Astrocyte of the cerebellum (primary cell): ENCODE measurements at regions not wholly inside any gene's neighbourhood (a gene's known extent, or its start where the extent isn't known, plus 50 kb on each side); places are given as distances from the start of the nearest gene placed in this dataset.

ENCODE experiments used
- DNase-seq: peaks from one replicate; pipeline ENCODE4 v3.0.0-alpha.2; 2011; ENCODE audit warnings: low read depth
- H3K4me3 ChIP-seq: 2 replicates; pipeline ENCODE4 v1.5.1; 2011; ENCODE audit warnings: mild to moderate bottlenecking, low read depth, low read length, moderate library complexity
- in situ Hi-C: cut with HindIII; loops from 2 replicates; pipeline ENCODE4 v1.10.0; 2017; ENCODE audit warnings: low sequenced_read_pairs
- TF ChIP-seq, protein P1 (sequence below): IDR thresholded peaks from 2 replicates; pipeline ENCODE4 v1.5.1; 2012; ENCODE audit warnings: low read length, low read depth, moderate library complexity, mild to moderate bottlenecking; ENCODE audit errors: missing control alignments

DNA sequence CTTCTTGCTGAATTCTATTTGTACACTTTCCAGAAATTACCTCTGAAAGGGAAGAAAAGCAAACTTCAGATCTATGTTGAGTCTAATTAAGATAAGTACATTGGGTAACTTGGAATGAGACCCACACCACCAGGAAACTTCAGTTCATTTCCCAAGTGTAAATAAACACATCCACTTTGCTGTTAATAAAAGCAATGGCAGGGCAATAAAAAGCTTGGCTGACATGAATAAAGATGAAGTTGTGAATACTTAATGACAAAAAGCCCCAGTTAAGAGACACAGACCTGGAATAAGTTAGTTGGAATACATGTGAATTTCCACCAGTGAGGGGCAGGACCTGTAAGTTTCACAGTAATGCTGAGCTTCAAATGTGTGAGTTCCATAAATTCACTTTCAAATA, 83.3 kb downstream of the MEX3B start:
- TF ChIP-seq, protein P1, sequence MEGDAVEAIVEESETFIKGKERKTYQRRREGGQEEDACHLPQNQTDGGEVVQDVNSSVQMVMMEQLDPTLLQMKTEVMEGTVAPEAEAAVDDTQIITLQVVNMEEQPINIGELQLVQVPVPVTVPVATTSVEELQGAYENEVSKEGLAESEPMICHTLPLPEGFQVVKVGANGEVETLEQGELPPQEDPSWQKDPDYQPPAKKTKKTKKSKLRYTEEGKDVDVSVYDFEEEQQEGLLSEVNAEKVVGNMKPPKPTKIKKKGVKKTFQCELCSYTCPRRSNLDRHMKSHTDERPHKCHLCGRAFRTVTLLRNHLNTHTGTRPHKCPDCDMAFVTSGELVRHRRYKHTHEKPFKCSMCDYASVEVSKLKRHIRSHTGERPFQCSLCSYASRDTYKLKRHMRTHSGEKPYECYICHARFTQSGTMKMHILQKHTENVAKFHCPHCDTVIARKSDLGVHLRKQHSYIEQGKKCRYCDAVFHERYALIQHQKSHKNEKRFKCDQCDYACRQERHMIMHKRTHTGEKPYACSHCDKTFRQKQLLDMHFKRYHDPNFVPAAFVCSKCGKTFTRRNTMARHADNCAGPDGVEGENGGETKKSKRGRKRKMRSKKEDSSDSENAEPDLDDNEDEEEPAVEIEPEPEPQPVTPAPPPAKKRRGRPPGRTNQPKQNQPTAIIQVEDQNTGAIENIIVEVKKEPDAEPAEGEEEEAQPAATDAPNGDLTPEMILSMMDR, result no peak
- DNase-seq, result no peak
- H3K4me3 ChIP-seq, result no peak overlapping the region
- in situ Hi-C loops, result no loop called here

DNA sequence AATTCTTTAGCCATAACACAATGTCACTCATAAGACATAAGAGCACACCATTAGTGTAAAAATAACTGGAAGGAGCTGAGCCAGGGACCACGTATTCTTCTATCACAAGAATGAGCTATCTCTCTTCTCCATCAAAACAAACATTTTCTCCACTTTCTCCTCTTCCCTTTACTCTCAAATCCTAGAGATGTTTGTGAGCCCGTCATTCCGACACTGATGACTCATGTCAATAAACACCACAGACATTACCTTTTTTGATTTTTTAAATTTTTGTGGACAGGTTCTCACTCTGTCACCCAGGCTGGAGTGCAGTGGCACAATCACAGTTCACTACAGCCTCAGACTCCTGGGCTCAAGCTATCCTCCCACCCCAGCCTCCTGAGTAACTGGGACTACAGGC, 86.6 kb downstream of the MEX3B start:
- DNase-seq, result no peak
- in situ Hi-C loops, result no loop called here
- H3K4me3 ChIP-seq, result no peak overlapping the region
- TF ChIP-seq, protein P1, result no peak

DNA sequence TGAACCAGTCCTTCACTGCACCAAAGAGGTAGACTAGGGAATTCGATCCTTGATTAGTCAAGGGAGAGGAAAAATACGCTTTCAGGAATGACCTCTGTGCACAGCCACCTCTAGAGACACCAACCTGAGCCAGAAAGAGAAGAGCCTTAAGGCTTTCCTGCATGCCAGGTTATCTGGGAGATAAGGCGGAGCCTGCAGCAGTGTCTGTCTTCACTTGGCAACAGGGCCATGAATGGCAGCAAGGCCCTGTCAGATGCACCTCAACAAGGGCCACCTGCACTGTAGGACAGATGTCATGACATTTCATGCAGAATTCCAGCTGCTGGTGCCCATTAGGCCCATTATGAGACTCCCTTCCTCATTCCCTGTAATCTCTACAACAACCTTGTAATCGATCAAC, 88.1 kb downstream of the MEX3B start:
- no peak for DNase-seq
- no peak overlapping the region for H3K4me3 ChIP-seq
- in situ Hi-C loops, result no loop called here
- TF ChIP-seq, protein P1, result no peak

DNA sequence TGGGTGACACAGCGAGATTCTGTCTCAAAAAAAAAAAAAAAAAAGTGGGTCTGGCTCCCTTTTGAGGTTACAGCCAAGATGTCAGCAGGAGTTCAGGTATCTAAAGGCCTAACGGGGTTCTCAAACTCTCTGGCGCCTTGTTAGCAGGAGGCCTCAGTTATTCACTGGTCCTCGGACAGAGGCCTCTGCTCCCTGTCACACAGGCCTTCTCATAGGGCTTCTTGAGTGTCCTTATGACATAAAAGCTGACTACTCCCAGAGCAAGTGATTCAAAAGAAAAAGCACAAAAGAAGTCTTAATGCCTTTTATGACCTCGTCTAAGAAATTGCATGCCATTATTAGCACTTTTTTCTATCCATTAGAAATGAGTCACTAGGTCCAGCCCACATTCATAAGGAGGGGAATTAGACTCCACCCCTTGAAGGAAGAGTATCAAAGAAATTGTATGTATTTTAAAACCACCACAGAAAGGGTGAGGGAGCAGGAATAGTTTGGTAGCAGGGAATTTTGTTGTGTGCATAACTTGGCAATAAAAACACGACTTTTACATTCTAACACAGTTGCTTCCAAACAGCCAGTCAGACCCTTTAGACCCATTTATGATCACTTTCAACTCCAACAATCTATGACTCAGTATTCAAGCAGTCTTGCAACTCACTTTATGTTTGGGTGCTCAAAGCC, 90.3 kb downstream of the MEX3B start:
- H3K4me3 ChIP-seq, result no peak overlapping the region
- DNase-seq, result no peak
- TF ChIP-seq, protein P1, result no peak
- in situ Hi-C loops, result no loop called here

DNA sequence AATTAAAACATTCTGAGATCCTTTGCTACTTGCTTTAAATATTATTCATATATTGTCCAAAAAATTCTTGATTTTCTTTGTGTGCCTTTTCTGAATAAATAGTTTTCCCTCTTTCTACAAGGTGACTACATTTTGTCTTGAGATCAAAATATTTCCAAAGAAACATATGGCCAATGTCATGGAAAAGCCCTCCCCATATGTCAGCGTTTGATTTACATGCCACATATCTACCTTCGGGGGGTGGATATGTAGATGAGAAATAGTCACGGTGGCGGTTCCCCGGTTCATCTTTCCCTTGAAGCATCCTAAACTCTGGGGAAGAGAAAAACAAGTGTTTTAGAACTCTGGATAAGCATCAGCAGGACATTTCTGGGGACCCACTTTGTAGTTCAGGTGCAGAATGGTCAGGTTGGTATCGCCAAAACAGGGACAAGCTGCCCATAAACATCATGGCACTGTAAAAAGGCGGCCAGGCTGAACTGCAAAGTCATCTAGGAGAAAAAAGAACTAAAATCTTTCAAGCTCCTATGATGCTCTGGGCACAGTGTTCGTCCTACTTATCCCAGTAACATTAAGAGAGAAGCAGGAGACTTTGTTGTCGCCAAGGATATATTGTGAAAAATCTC, 91.5 kb downstream of the MEX3B start:
- TF ChIP-seq, protein P1, result no peak
- in situ Hi-C loops, result no loop called here
- no peak overlapping the region for H3K4me3 ChIP-seq
- DNase-seq, result no peak

DNA sequence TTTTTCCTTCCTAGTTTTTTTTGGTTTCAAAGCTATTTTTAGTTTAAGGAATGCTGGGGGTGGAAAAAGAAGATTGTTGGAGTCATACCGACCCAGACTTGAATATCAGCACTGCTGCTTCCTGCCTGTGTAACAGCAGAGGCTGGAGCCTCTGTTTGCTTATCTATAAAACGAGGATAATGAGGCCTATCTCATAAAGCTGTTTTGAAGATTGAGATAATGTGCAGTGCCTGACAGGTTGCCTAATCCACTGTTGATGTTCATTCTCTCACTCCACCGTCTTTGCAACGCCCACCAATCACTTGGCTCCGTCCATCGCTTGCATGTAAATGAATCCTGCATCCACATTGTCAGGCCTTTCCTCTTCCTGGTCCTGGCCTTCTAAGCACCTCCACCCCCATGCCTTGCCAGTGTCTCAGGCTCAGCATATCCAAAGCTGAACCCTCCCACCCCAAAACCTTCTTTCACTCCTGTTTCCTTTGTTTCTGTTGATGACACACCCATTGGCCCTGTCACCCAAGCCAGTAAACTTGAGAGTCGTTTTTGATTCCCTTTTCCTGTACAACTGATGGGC, 94.9 kb downstream of the MEX3B start:
- DNase-seq, result no peak
- in situ Hi-C loops, result no loop called here
- no peak overlapping the region for H3K4me3 ChIP-seq
- TF ChIP-seq, protein P1, result no peak
